GM12892 (cell line): ENCODE measurements at regions not wholly inside any gene's neighbourhood (a gene's known extent, or its start where the extent isn't known, plus 50 kb on each side); places are given as distances from the start of the nearest gene placed in this dataset.
A peak's percentile ranks its signal among the peaks of the same experiment; 100 is the strongest.
"Not testable (repeated sequence)": the region's sequence is repeated elsewhere in the genome, so short reads cannot be mapped to it uniquely, and the experiment has no call there.

Experiments
- DNase-seq: peaks from one replicate; pipeline ENCODE4 v3.0.0; 2011; ENCODE audit not compliant: insufficient read length
- FAIRE-seq: peaks from 2 replicates; lab custom pipeline; 2011; peaks lifted over from hg19 to GRCh38; lab: Jason Lieb, UNC
- POLR2A ChIP-seq: IDR thresholded peaks from 2 replicates; pipeline ENCODE4 v1.6.1; 2011; ENCODE audit warnings: low read depth, low read length, control low read depth
- POLR2AphosphoS5 ChIP-seq: IDR thresholded peaks from 2 replicates; pipeline ENCODE4 v1.6.1; 2011; ENCODE audit warnings: low read depth, low read length, control low read depth
- TAF1 ChIP-seq: IDR thresholded peaks from 2 replicates; pipeline ENCODE4 v1.6.1; 2011; ENCODE audit warnings: low read depth, mild to moderate bottlenecking, control low read depth, low read length, borderline replicate concordance

- TF ChIP-seq POLR2AphosphoS5, result no peak
- no peak for TF ChIP-seq POLR2A
- TF ChIP-seq TAF1, result no peak
- no peak for FAIRE-seq
- no peak for DNase-seq
These were observed 176.8 kb downstream of the CD83 start for GRCh38 chr6:14294270-14294951.

GRCh38 chr6:14296698-14297097, 179.1 kb downstream of the CD83 start:
- not testable (repeated sequence) for FAIRE-seq, DNase-seq

- FAIRE-seq, result not testable (repeated sequence)
These were observed 179.5 kb downstream of the CD83 start for GRCh38 chr6:14297118-14297517.

GRCh38 chr6:14300189-14300588, 182.6 kb downstream of the CD83 start:
- not testable (repeated sequence) for FAIRE-seq, DNase-seq

More at GRCh38 chr6:14297118-14297517, 179.5 kb downstream of the CD83 start:
- DNase-seq, result not testable (repeated sequence)

- not testable (repeated sequence) for FAIRE-seq, DNase-seq
These were observed 183.1 kb downstream of the CD83 start for GRCh38 chr6:14300721-14301120.

- not testable (repeated sequence) for FAIRE-seq, DNase-seq
These were observed 183.9 kb downstream of the CD83 start for GRCh38 chr6:14301477-14301876.

- no peak for DNase-seq
- no peak for TF ChIP-seq TAF1
- TF ChIP-seq POLR2AphosphoS5, result no peak
- TF ChIP-seq POLR2A, result no peak
- no peak for FAIRE-seq
These were observed 187.6 kb downstream of the CD83 start for GRCh38 chr6:14305131-14305530.

GRCh38 chr6:14305624-14306023, 188.1 kb downstream of the CD83 start:
- FAIRE-seq, result no peak
- DNase-seq, result no peak
- TF ChIP-seq TAF1 (no peak), POLR2A (no peak), POLR2AphosphoS5 (no peak)

- TF ChIP-seq POLR2A, result no peak
- TF ChIP-seq TAF1, result no peak
- no peak for DNase-seq
- peak; percentile 58 for FAIRE-seq
These were observed 188.8 kb downstream of the CD83 start for GRCh38 chr6:14306151-14306906.

GRCh38 chr6:14309516-14309915, 191.9 kb downstream of the CD83 start:
- TF ChIP-seq TAF1, result no peak
- no peak for FAIRE-seq
- DNase-seq, result no peak

- TF ChIP-seq TAF1 (no peak), POLR2A (no peak), POLR2AphosphoS5 (no peak)
- peak; percentile 83 for FAIRE-seq
- no peak for DNase-seq
These were observed 192.4 kb downstream of the CD83 start for GRCh38 chr6:14309951-14310445.

- DNase-seq (no peak), FAIRE-seq (peak; percentile 56)
- TF ChIP-seq TAF1 (no peak), POLR2AphosphoS5 (no peak), POLR2A (no peak)
These were observed 193.4 kb downstream of the CD83 start for GRCh38 chr6:14310960-14311359.

- no peak for DNase-seq
- TF ChIP-seq TAF1 (no peak), POLR2A (no peak), POLR2AphosphoS5 (no peak)
These were observed 195.0 kb downstream of the CD83 start for GRCh38 chr6:14312587-14312986.

More at GRCh38 chr6:14312587-14312986, 195.0 kb downstream of the CD83 start:
- FAIRE-seq, result peak; percentile 78
